Neural cell (in vitro differentiated cells): ENCODE measurements at regions not wholly inside any gene's neighbourhood (a gene's known extent, or its start where the extent isn't known, plus 50 kb on each side); places are given as distances from the start of the nearest gene placed in this dataset.

Experiments
- H2AFZ ChIP-seq: fragments of 200-600, 300-800 bp; sonication (generic), shearing (Covaris generic); 2 replicates; pipeline ENCODE4 v1.6.0; 2014; ENCODE audit warnings: low read depth, mild to moderate bottlenecking, antibody characterized with exemption, low read length, moderate library complexity
- H3F3A ChIP-seq: fragments of 200-600 bp; shearing (Covaris generic); 2 replicates; pipeline ENCODE4 v1.6.1; 2016; ENCODE audit warnings: mild to moderate bottlenecking, moderate library complexity, mixed read lengths, antibody characterized with exemption, low read length; ENCODE audit not compliant: insufficient read depth, poor library complexity, severe bottlenecking
- H3K27ac ChIP-seq: fragments of 200-600, 300-800 bp; sonication (generic), shearing (Covaris generic); 2 replicates; pipeline ENCODE4 v1.5.1; 2014; ENCODE audit warnings: mild to moderate bottlenecking, low read length, moderate library complexity
- H3K27me3 ChIP-seq: fragments of 300-800, 200-600 bp; sonication (generic), shearing (Covaris generic); 2 replicates; pipeline ENCODE4 v1.6.0; 2014; ENCODE audit warnings: mild to moderate bottlenecking, low read depth, low read length, moderate library complexity; ENCODE audit not compliant: insufficient read depth
- H3K36me3 ChIP-seq: fragments of 300-800, 200-600 bp; sonication (generic), shearing (Covaris generic); 2 replicates; pipeline ENCODE4 v1.5.1; 2014; ENCODE audit warnings: mild to moderate bottlenecking, antibody characterized with exemption, low read length, moderate library complexity; ENCODE audit not compliant: insufficient read depth
- H3K4me2 ChIP-seq: fragments of 300-800, 200-600 bp; sonication (generic), shearing (Covaris generic); 2 replicates; pipeline ENCODE4 v1.6.0; 2014; ENCODE audit warnings: mild to moderate bottlenecking, low read length
- H3K4me3 ChIP-seq: fragments of 300-800, 200-600 bp; sonication (generic), shearing (Covaris generic); 2 replicates; pipeline ENCODE4 v1.5.1; 2014; ENCODE audit warnings: mild to moderate bottlenecking, low read length, moderate library complexity
- H3K79me2 ChIP-seq: fragments of 200-600 bp; shearing (Covaris generic); replicated peaks from 2 replicates; pipeline ENCODE4 v1.6.0; 2014; ENCODE audit warnings: mild to moderate bottlenecking, low read length, moderate library complexity; ENCODE audit not compliant: insufficient read depth
- H3K9ac ChIP-seq: fragments of 300-800, 200-600 bp; sonication (generic), shearing (Covaris generic); 2 replicates; pipeline ENCODE4 v1.6.1; 2016; ENCODE audit warnings: mild to moderate bottlenecking, low read length, mixed read lengths
- H3K9me2 ChIP-seq: fragments of 200-600 bp; shearing (Covaris generic); 2 replicates; pipeline ENCODE4 v1.6.1; 2016; ENCODE audit warnings: mild to moderate bottlenecking, low read length, mixed read lengths; ENCODE audit not compliant: insufficient read depth
- H3K9me3 ChIP-seq: fragments of 200-600, 300-800 bp; sonication (generic), shearing (Covaris generic); 2 replicates; pipeline ENCODE4 v1.6.1; 2016; ENCODE audit warnings: mild to moderate bottlenecking, mixed run types, low read length, moderate library complexity, mixed read lengths
- H4K20me1 ChIP-seq: fragments of 200-600 bp; shearing (Covaris generic); 2 replicates; pipeline ENCODE4 v1.6.1; 2016; ENCODE audit warnings: mild to moderate bottlenecking, mixed run types; ENCODE audit not compliant: insufficient read depth
- CTCF ChIP-seq: fragments of 450-650 bp; IDR thresholded peaks from 2 replicates; pipeline ENCODE4 v1.5.1; 2014; ENCODE audit warnings: antibody characterized with exemption, mild to moderate bottlenecking, moderate library complexity; ENCODE audit not compliant: poor library complexity, severe bottlenecking
- EP300 ChIP-seq: fragments of 450-650 bp; conservative IDR thresholded peaks from 2 replicates; pipeline ENCODE4 v1.6.1; 2014; ENCODE audit warnings: antibody characterized with exemption, mild to moderate bottlenecking, moderate library complexity; ENCODE audit not compliant: poor library complexity, severe bottlenecking
- EZH2 ChIP-seq: fragments of 200-600, 300-800 bp; shearing (Covaris generic), sonication (generic); IDR thresholded peaks from 2 replicates; pipeline ENCODE4 v1.6.1; 2014; ENCODE audit warnings: antibody characterized with exemption, low read length, borderline replicate concordance, mild to moderate bottlenecking; ENCODE audit not compliant: insufficient read depth, poor library complexity, severe bottlenecking
- MXI1 ChIP-seq: fragments of 450-650 bp; conservative IDR thresholded peaks from 2 replicates; pipeline ENCODE4 v1.6.1; 2014; ENCODE audit warnings: antibody characterized with exemption, mild to moderate bottlenecking; ENCODE audit not compliant: poor library complexity, severe bottlenecking
- POLR2AphosphoS5 ChIP-seq: IDR thresholded peaks from 2 replicates; pipeline ENCODE4 v1.6.1; 2012
- RAD21 ChIP-seq: fragments of 450-650 bp; conservative IDR thresholded peaks from 2 replicates; pipeline ENCODE4 v1.6.1; 2014; ENCODE audit warnings: antibody characterized with exemption, mild to moderate bottlenecking, moderate library complexity
- REST ChIP-seq: IDR thresholded peaks from 2 replicates; pipeline ENCODE4 v1.6.1; 2012; ENCODE audit warnings: borderline replicate concordance
- SMC3 ChIP-seq: fragments of 450-650 bp; conservative IDR thresholded peaks from 2 replicates; pipeline ENCODE4 v1.6.1; 2014; ENCODE audit warnings: antibody characterized with exemption, mild to moderate bottlenecking, moderate library complexity; ENCODE audit not compliant: poor library complexity
- TAF1 ChIP-seq: IDR thresholded peaks from 2 replicates; pipeline ENCODE4 v1.6.1; 2012; ENCODE audit warnings: low read depth

DNA sequence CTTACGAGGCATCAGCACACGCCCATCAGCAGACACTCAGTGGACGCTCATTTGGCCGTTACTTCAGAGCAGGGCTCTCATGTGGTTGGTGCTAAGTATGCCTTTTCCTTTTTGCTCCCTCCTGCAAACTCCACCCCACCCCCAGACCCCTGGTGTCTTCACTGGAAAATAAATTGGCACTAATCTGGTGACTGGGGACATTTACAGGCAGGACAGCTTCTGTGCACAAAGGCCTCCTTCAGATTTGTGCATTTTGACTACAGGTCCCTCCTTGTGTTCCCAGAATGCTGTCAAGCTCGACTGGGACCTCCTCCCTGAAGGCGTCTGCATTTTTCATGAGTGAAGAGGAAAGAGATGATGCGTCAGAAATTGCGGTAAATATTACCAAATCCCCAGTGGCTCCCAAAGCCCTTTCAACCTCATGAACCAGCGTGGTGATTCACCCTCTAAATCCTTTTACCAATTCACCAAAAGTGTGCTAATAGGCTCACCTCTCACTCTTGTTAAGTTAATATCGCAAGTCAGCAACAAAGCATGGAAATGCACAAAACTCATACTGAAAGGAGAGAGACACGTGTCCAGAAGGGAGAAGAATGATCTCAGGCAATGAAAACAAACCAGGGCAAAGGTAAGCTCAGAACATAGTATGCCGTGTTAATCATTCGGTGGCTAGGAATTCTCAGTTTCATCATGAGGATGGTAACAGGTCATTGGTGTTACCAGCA lies 119.0 kb downstream of the NKX6-1 start:
- Histone ChIP-seq H3K27me3 (peaks cover 89% of the 10 kb centered on the region), H3F3A (no peaks in the 10 kb centered on the region), H2AFZ (no peak overlapping the region), H3K36me3 (no peaks in the 10 kb centered on the region), H3K4me3 (no peak overlapping the region), H4K20me1 (no peaks in the 10 kb centered on the region), H3K9ac (no peak overlapping the region), H3K79me2 (no peaks in the 10 kb centered on the region), H3K4me2 (no peak overlapping the region), H3K9me3 (no peaks in the 10 kb centered on the region), H3K27ac (no peak overlapping the region), H3K9me2 (no peaks in the 10 kb centered on the region)
- no peak for TF ChIP-seq REST
- no peak for TF ChIP-seq EP300
- TF ChIP-seq POLR2AphosphoS5 = no peak
- TF ChIP-seq RAD21 = no peak
- TF ChIP-seq EZH2 = no peak
- TF ChIP-seq SMC3 = no peak
- no peak for TF ChIP-seq CTCF
- no peak for TF ChIP-seq TAF1
- no peak for TF ChIP-seq MXI1

DNA sequence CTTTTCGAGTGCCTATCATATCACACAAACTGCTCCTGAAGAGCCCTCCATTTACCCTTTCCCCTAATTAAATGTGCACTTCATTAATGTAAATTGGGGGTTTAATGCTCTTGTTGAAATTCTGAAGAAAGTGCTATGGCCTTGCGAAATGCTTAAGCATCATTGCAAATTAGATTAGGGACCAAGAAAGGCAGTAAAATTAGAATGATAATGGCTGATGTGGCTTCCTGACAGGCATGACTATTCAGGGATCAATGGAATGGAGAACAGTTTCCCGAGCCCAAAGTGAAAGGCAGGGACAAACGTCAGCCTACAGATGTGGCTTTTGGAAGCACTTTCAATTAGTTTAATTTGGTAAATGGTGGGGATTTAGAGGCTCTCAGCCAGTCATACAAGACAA lies 120.1 kb downstream of the NKX6-1 start:
- no peaks in the 10 kb centered on the region for H3K9me3 ChIP-seq
- H3K36me3 ChIP-seq = no peaks in the 10 kb centered on the region
- no peak overlapping the region for H3K9ac ChIP-seq
- H2AFZ ChIP-seq = no peak overlapping the region
- TF ChIP-seq MXI1 (no peak), TAF1 (no peak)
- no peak overlapping the region for H3K4me2 ChIP-seq
- H3F3A ChIP-seq = no peaks in the 10 kb centered on the region
- no peak overlapping the region for H3K4me3 ChIP-seq
- H3K9me2 ChIP-seq = no peaks in the 10 kb centered on the region
- H3K79me2 ChIP-seq = no peaks in the 10 kb centered on the region
- H3K27me3 ChIP-seq = peaks cover 88% of the 10 kb centered on the region
- H3K27ac ChIP-seq = no peak overlapping the region
- H4K20me1 ChIP-seq = no peaks in the 10 kb centered on the region

GRCh38 chr4:84378356-84378755 lies 120.7 kb downstream of the NKX6-1 start:
- no peaks in the 10 kb centered on the region for H4K20me1 ChIP-seq
- H3K4me3 ChIP-seq = no peak overlapping the region

More at GRCh38 chr4:84378356-84378755, 120.7 kb downstream of the NKX6-1 start:
- H3K9ac ChIP-seq = no peak overlapping the region
- no peaks in the 10 kb centered on the region for H3K9me3 ChIP-seq
- H3K79me2 ChIP-seq = no peaks in the 10 kb centered on the region
- no peak overlapping the region for H3K4me2 ChIP-seq
- no peak overlapping the region for H3K27ac ChIP-seq
- no peaks in the 10 kb centered on the region for H3K9me2 ChIP-seq
- H2AFZ ChIP-seq = no peak overlapping the region
- H3F3A ChIP-seq = no peaks in the 10 kb centered on the region
- H3K36me3 ChIP-seq = no peaks in the 10 kb centered on the region
- no peak for TF ChIP-seq POLR2AphosphoS5
- TF ChIP-seq RAD21 = no peak
- no peak for TF ChIP-seq EZH2
- TF ChIP-seq TAF1 = no peak
- no peak for TF ChIP-seq EP300
- TF ChIP-seq REST = no peak
- no peak for TF ChIP-seq MXI1
- TF ChIP-seq CTCF = no peak
- TF ChIP-seq SMC3 = no peak
- H3K27me3 ChIP-seq = peaks cover 89% of the 10 kb centered on the region
